NCI-H1417 treated with DMSO at 0.1 percent for 48 hours (cell line): ENCODE measurements at regions not wholly inside any gene's neighbourhood (a gene's known extent, or its start where the extent isn't known, plus 50 kb on each side); places are given as distances from the start of the nearest gene placed in this dataset.

Experiments used
- DNase-seq: peaks from one replicate; lab custom pipeline; 2025; lab: John Stamatoyannopoulos, UW

DNA sequence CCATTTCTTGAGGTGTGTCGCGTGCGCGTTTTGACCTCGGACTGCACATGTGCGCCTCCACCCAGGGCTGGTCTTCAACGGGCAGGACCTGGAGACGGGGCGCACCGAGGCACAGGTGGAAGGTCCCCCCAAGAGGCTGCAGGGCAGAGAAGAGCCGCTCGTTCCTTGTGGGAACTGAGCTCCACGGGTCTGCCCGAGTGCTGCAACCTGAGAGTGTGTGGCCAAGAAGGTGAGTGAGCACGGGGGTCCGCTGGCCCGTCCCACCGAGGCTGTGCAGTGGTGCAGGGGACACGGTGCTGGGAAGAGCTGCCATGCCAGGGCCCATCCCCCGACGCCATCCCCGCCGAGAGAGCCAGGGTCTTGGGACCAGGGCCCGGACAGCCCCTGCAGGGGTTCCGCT, 268.3 kb downstream of the GALR1 start:
- DNase-seq: no peak

- DNase-seq: no peak
Measured at GRCh38 chr18:77520767-77521166, 271.1 kb downstream of the GALR1 start.

- no peak for DNase-seq
Measured at GRCh38 chr18:77522051-77522675, 272.5 kb downstream of the GALR1 start.

GRCh38 chr18:77524909-77525308, 275.3 kb downstream of the GALR1 start:
- no peak for DNase-seq

GRCh38 chr18:77526962-77527361, 277.3 kb downstream of the GALR1 start:
- no peak for DNase-seq

GRCh38 chr18:77528872-77529271, 279.2 kb downstream of the GALR1 start:
- DNase-seq: no peak

DNA sequence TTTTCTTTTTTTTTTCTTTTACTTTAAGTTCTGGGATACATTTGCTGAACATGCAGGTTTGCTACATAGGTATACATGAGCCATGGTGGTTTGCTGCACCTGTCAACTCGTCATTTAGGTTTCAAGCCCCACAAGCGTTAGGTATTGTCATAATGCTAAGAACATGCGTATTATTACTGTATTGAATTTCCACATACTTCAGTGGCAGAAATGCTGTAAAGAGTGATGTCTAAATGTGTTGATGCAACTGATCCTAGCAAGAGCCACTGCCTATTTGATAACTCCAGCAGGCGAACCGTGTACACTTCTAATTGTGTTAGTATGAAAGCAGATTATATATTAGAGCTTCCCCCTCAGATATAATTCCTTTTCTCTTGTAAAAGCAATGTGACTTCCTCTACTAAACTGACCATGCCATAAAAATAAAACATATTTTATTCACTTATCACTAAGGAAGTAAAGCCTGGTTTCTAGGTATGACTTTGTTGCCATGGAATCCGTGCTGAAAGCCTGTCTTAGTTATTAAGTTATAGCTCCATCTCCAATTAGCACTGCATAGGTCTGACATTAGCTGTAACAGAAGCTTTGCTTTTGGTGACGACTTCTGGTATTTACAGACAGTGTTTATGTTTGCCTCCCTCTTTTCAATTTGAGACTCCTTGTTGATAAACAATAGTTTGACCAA, 280.0 kb downstream of the GALR1 start:
- no peak for DNase-seq

GRCh38 chr18:77530732-77531131, 281.1 kb downstream of the GALR1 start:
- DNase-seq: no peak

DNA sequence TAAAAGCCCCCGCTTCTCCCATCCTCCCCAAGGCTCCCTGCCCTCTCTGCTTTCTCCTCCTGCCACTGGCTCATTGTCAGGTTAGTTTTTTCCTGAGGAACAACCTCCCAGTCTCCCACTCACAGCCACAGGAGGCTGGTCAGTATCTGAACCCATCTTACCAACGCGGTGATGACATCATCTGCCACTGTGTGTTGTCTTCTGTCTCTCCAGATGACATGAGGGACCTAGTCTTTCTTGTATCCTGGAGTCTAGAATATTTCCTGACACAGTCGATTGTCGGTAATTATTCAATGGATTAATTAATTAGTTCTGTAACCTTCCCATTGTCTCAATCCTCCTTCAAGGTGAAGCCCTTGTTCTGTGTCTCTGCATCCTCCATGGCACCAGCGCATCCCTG, 290.2 kb downstream of the GALR1 start:
- no peak for DNase-seq

GRCh38 chr18:77544792-77545191, 295.1 kb downstream of the GALR1 start:
- DNase-seq: no peak

DNA sequence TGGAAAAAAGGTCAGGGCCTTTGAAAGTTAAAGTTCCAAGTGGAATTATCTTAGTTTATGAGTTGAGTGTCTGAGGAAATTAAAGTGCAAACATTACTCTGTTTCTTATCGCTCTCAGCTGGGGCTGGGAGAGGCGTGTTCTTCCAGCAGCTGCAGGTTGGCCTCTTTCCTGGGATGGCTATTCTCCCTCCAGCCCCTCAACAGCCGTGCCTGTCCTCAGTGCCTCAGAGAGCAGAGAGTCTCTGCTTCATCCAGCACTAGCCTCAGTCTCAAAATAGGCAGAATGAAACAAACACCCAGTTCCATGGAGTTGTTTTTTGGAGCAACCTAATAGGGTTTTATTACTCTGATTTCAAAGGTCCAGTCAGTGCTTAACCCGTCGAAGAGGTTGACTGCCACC, 298.1 kb downstream of the GALR1 start:
- DNase-seq: no peak

GRCh38 chr18:77548790-77549420, 299.3 kb downstream of the GALR1 start:
- no peak for DNase-seq

DNA sequence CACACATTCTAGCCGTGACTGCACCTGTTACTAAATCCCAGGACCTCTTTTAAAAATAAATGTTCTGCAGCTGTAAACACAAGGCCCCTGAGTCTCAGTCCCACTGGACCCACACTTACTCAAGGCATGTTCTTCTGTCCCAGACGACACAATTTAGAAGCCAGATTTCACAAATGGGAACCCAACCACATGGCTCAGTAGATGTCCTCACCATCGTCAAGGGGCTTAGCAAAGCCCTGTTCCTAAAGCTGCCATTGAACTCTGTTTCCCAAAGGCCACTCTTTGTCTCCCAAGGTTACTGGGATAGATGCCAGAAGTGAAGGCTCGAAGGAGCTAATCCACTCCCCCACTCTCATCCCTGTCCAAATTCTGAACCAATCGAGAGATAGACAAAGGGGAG, 301.0 kb downstream of the GALR1 start:
- no peak for DNase-seq

DNA sequence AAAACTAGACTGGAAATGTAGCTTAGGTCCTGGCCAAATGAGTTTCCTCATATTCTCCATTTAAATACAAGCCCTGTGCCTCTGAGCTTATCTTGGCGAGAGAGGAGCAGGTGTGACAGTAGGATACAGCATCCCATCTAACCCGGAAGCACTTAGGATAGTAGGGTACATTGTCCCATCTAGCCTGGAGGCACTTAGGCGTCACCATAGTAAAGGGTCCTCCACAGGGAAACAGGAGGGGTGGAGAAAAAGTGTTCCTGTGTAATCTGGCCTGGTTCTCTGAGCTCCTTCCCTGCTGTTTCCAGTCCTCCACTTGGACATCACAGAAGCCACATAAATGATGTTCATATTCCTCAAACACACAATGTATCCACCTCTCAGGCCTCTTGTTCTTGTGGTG, 301.4 kb downstream of the GALR1 start:
- DNase-seq: no peak

DNA sequence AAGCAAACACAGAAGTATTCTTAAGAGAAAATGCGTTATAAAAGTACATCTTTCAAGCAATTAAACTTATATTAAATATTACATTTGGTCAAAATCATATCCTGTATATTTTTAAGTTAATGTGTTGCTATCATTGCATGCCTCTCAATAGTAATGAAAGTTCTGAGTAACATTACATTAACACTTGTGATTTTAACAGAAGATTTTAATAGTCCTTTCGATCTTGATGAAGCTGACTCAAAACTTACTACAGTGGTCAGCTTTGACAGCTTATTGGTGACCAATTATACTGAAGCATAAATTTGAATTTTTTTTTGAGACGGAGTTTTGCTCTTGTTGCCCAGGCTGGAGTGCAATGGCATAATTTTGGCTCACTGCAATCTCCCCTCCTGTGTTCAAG, 303.3 kb downstream of the GALR1 start:
- DNase-seq: no peak

GRCh38 chr18:77554061-77554460, 304.4 kb downstream of the GALR1 start:
- no peak for DNase-seq

DNA sequence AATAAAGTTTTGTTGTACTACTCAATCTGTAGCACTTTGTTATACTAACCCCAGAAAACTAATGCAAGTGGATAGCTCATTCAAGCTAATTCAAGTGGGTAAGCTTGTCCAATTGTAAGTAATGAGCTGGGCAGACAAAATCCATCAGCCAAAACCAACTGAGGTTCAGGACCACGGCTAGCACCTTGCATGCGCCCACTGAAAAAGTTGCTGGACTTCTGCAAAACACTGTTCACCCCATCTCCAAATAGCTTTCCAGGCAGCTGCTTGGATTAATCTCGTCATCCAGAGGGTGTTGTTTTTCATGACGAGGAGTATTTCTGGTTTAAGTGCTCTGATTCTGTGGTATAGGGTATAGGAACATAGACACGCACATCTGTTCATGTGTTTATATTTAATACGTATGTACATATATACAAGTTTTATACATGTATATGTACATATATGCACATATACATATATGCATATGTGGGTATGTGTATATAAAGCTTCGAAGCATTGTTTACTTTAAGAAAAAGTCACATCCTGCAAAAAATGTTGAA, 307.5 kb downstream of the GALR1 start:
- DNase-seq: no peak

DNA sequence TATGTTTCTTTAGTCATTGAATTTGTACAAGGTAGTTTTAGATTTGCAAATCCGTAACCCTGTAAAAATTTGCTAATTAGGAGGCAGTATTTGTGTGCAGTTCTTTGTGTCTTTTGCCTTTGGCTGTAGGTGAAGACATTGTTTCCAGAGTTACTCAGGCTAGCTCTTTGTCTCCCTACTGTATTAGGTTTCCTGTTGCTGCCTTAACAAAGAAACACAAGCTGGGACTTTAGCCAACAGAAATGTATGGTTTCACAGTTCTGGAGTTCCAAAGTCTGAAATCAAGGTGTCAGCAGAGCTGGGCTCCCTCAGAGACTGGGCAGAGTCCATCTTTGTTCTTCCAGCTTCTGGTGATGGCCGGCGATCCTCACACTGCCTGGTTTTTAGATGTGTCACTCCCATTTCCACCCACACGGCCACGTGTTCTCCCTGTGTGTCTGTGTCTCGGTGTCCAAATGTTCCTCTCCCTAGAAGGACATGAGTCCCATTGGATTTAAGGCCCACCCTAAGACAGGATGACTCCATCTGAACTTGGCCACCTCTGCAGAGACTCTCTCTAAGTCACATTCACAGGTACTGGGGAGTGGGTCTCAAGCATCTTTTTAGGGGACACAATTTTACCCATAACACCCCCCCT, 309.7 kb downstream of the GALR1 start:
- DNase-seq: no peak

- DNase-seq: no peak
Measured at GRCh38 chr18:77560341-77560992, 310.8 kb downstream of the GALR1 start.

- DNase-seq: no peak
Measured at GRCh38 chr18:77566604-77567003, 317.0 kb downstream of the GALR1 start.

DNA sequence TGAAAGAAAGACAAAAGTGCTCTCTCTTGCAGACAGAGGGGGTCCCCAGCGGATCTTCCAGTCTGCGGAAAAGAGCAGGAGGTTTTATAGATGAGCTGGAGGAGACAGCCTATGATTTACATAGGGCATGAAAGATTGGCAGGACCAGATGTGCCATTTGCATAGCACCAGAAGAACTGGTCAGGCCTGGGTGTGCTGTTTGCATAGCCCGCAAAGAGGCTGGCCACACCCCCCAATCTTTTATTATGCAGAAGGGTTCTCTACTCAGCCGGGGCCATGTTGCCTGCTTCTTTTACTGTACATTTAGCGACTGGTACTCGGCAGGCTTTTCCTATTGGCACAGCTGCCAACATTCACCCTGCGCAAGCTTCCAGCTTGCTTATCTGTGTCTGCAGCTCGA, 317.6 kb downstream of the GALR1 start:
- no peak for DNase-seq

- no peak for DNase-seq
Measured at GRCh38 chr18:77571743-77572142, 322.1 kb downstream of the GALR1 start.
